ENCODE measurements at regions not wholly inside any gene's neighbourhood (a gene's known extent, or its start where the extent isn't known, plus 50 kb on each side); places are given as distances from the start of the nearest gene placed in this dataset.
"Not testable (repeated sequence)": the region's sequence is repeated elsewhere in the genome, so short reads cannot be mapped to it uniquely, and the experiment has no call there.

DNA sequence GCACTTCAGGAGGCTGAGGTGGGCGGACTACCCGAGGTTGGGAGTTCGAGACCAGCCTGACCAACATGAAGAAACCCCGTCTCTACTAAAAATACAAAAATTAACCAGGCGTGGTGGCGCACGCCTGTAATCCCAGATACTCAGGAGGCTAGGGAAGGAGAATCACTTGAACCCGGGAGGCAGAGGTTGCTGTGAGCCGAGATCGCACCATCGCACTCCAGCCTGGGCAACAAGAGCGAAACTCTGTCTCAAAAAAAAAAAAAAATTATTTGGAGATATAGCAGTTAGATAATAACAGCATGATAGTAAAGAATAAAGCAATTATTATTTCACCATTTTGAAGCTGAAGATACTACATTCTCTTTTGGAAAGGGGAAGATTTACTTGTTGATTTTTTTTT, 345.9 kb upstream of the SPATA31A3 start:
- H3K4me3 ChIP-seq; H3K4me1 ChIP-seq (replicated peaks); DNase-seq (ENCODE audit: low spot score); H3K27me3 ChIP-seq (replicated peaks; ENCODE audit: insufficient read depth); intact Hi-C loops (cut with DNase I); H3K36me3 ChIP-seq; H3K27ac ChIP-seq; H3K9me3 ChIP-seq: not testable (repeated sequence)
- no CpG with 5 or more reads among the region's 12 CpGs for WGBS

DNA sequence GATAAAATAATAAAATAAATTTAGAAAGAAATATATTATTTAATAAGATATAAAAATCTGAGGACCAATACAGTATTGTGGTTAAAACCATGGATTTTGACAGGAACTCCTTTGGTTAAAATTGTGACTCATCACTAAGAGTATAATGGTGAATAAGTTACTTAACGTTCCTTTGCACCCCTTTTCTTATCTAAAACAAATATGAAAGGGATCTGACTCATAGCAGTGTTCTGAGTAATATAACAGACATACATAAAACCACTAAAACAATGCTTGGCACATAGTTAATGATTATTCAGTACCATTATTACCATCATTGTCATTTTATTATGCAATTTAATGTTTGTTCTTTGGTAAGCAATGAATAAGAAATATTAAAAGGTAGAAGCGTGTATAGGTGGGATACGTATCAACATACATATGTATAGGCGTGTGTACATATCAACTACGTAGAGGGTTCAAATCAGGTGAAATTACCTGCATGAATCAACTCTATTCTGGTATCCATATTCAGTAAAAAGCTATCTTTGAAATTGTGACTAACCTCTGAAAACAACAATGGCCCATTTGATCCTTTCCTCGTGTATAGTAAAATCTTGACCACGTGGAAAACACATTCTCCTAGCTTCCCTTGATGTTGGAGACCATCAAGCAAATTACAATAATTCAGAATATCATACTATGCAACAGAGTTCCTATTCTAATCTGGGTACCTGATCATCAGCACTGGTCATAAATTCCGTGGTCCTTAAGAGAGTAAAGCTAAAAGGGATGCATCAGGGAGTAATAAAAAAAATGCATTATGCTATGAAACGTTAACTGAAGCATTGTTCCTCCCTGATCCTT, 342.6 kb upstream of the SPATA31A3 start:
- H3K4me1 ChIP-seq (replicated peaks); DNase-seq (ENCODE audit: low spot score); intact Hi-C loops (cut with DNase I); H3K27me3 ChIP-seq (replicated peaks; ENCODE audit: insufficient read depth); H3K4me3 ChIP-seq; H3K36me3 ChIP-seq; H3K9me3 ChIP-seq; H3K27ac ChIP-seq: not testable (repeated sequence)
- no CpG with 5 or more reads among the region's 9 CpGs for WGBS

DNA sequence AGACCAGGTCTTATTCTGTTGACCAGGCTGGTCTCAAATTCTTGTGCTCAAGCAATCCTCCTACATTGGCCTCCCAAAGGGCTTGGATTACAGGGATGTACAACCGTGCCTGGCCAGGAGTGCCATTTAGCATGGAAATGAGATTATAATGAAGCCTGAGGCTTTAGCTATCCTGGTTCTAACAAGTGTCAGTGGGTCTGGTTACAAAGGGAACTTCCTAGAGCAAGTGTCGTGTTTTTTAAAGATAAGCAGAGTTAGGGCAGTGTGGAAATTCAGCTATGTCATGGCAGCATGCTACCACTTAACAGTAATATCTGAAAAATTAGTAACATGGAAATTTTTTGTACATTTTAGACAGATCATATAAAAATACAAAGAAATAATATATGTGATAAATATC, 339.3 kb upstream of the SPATA31A3 start:
- not testable (repeated sequence) for H3K27me3 ChIP-seq (replicated peaks; ENCODE audit: insufficient read depth); H3K27ac ChIP-seq
- no CpG with 5 or more reads among the region's 2 CpGs for WGBS

DNA sequence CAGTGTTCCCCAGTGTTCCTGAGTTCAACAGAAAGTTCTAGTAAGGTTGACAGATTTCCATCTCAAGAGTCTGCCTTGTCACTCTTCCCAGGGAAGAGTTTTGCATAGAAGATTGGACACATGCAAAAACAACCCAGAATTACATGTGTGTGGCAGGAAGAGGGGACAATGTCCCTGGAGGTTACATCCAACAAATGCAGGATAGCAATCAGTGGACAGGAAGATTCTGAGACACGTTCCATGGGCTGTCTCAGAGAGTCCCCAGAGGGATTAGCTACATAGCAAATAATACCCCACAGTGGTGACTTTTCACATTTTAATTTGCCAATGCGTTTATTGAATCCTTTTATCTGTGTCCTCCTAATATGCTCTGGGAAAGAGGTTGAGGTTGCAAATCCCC, 321.1 kb upstream of the SPATA31A3 start:
- H3K27me3 ChIP-seq (replicated peaks; ENCODE audit: insufficient read depth); H3K27ac ChIP-seq; H3K36me3 ChIP-seq; DNase-seq (ENCODE audit: low spot score); intact Hi-C loops (cut with DNase I); H3K4me1 ChIP-seq (replicated peaks); H3K9me3 ChIP-seq; H3K4me3 ChIP-seq: not testable (repeated sequence)
- no CpG with 5 or more reads among the region's 2 CpGs for WGBS

More for the DNA sequence above, 339.3 kb upstream of the SPATA31A3 start:
- H3K9me3 ChIP-seq; intact Hi-C loops (cut with DNase I); DNase-seq (ENCODE audit: low spot score); H3K4me3 ChIP-seq; H3K4me1 ChIP-seq (replicated peaks); H3K36me3 ChIP-seq: not testable (repeated sequence)

DNA sequence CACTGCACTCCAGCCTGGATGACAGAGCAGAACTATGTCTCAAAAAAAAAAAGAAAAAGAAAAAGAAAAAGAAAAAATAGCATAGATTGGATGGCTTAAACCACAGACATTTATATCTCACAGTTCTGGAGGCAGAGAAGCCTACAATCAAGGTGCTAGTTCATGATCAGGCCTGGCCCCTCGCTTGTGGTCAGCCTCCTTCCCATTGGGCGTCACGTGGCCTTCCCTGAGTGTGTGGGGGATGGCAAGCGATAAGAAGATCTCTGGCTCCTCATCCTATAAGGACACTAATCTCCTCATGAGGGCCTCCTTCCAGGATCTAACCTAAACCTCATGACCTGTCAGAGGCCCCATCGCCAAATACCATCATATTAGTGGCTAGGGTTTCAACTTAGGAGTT, 320.2 kb upstream of the SPATA31A3 start:
- DNase-seq (ENCODE audit: low spot score); H3K36me3 ChIP-seq; intact Hi-C loops (cut with DNase I); H3K9me3 ChIP-seq; H3K27ac ChIP-seq; H3K4me1 ChIP-seq (replicated peaks); H3K4me3 ChIP-seq; H3K27me3 ChIP-seq (replicated peaks; ENCODE audit: insufficient read depth): not testable (repeated sequence)
- no CpG with 5 or more reads among the region's 5 CpGs for WGBS

DNA sequence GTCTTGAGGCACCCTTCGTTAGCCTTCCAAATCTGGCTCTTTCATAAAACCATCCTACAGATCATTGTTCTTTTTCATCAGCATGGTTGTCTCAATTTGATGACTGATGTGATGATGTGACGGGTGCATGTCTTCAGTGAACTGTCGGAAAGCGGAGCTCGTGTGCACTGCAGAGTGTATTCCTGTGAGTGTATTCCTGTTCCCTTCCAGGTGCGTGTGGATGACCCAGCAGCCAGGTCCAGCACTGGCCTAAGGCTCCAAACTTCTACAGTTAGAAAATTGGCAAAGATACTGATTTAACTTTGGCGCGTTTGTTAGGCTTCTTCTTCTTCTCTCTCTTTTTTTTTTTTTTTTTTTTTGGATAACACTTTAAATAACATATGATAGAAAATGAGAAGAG, 314.8 kb upstream of the SPATA31A3 start:
- WGBS: no CpG with 5 or more reads among the region's 8 CpGs

DNA sequence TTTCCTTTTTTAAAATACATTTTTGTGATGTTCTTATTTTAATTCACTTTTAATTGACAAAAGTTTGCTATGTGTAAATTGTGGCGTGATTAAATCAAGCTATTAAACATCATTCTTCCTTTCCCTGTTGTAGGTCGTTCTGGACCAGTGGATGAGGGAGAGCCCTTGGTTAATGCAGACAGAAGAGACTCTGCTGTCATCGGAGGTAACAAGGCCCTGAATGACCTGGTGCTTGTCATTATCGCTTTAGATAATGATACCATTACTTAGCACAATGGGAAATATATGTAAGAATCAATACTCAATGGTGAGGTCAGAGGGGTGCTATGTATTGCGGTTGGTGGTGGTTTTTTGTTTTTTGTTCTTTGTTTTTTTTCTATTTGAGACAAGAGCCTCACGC, 296.4 kb upstream of the SPATA31A3 start:
- H3K9me3 ChIP-seq; H3K4me1 ChIP-seq (replicated peaks); H3K4me3 ChIP-seq; H3K27ac ChIP-seq; intact Hi-C loops (cut with DNase I); H3K27me3 ChIP-seq (replicated peaks; ENCODE audit: insufficient read depth); DNase-seq (ENCODE audit: low spot score); H3K36me3 ChIP-seq: not testable (repeated sequence)
- no CpG with 5 or more reads among the region's 6 CpGs for WGBS

More for the DNA sequence above, 314.8 kb upstream of the SPATA31A3 start:
- H3K4me3 ChIP-seq; DNase-seq (ENCODE audit: low spot score); H3K36me3 ChIP-seq; intact Hi-C loops (cut with DNase I); H3K9me3 ChIP-seq; H3K27me3 ChIP-seq (replicated peaks; ENCODE audit: insufficient read depth); H3K27ac ChIP-seq; H3K4me1 ChIP-seq (replicated peaks): not testable (repeated sequence)

DNA sequence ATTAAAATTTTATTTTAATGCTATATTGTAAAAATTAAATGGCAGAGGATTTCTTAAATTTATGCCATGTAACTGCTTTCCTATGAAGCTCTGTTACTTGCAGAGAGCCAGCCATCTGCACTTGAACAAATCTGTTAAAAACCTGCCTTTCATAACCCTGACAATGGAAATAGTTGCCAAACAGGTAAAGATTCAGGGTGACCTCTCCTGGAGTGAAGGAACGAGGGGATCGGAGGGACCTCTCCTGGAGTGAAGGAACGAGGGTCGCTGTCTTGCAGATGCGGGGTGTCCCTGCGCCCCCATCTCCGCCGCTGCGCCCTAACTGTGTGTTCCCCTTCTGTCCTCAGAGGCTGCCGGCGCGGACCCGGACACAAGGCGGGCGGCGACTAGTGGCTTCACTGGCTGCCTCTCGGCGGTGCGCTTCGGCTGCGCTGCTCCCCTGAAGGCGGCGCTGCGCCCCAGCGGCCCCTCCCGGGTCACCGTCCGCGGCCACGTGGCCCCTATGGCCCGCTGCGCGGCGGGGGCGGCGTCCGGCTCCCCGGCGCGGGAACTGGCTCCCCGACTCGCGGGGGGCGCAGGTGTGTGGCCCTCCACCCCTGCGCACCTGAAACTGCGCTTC, 295.9 kb upstream of the SPATA31A3 start:
- H3K4me1 ChIP-seq (replicated peaks); H3K27ac ChIP-seq; DNase-seq (ENCODE audit: low spot score); H3K36me3 ChIP-seq; H3K4me3 ChIP-seq; H3K9me3 ChIP-seq; H3K27me3 ChIP-seq (replicated peaks; ENCODE audit: insufficient read depth); intact Hi-C loops (cut with DNase I): not testable (repeated sequence)
- no CpG with 5 or more reads among the region's 46 CpGs for WGBS

DNA sequence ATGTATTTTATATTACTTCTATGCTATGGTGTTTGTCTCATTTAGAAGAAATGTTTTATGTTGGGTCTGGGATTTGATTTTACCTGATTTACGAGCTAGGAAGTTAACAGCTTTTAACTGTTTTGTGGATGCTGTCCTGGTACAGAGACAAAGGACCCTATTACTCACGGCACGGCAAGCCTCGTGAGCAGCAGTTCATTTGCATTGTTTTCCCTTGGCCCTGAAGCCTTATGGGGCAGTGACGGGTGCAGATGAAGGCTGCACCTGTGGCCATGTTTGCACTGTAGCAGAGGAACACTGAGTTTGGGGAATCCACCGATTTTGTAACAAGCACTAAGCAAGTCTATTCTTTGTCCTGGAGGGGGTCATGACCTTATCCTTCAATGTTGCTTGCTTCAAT, 291.9 kb upstream of the SPATA31A3 start:
- H3K27me3 ChIP-seq (replicated peaks; ENCODE audit: insufficient read depth); H3K4me3 ChIP-seq; DNase-seq (ENCODE audit: low spot score); intact Hi-C loops (cut with DNase I); H3K4me1 ChIP-seq (replicated peaks); H3K27ac ChIP-seq; H3K36me3 ChIP-seq; H3K9me3 ChIP-seq: not testable (repeated sequence)
- no CpG with 5 or more reads among the region's 6 CpGs for WGBS

DNA sequence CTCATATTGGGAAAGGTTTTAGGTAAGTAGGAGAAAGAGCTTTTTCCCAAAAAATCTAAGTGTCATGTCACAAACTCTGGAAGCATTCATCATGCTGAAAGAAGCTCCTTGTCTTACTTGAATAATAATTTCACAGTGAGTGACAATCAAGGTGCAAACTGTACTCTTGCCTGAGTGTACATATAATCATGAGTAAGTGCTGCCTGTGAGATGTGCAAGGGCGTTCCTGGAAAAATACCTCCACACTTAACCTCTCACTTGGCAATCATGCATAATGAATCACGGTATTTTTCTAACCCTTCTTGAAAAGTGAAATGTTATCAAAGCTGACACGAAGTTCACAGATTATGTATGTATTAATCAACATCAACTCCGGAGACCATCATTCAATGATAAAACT, 289.2 kb upstream of the SPATA31A3 start:
- H3K27ac ChIP-seq; H3K36me3 ChIP-seq; DNase-seq (ENCODE audit: low spot score); intact Hi-C loops (cut with DNase I); H3K27me3 ChIP-seq (replicated peaks; ENCODE audit: insufficient read depth); H3K4me1 ChIP-seq (replicated peaks); H3K4me3 ChIP-seq; H3K9me3 ChIP-seq: not testable (repeated sequence)
- WGBS: no CpG with 5 or more reads among the region's 4 CpGs

DNA sequence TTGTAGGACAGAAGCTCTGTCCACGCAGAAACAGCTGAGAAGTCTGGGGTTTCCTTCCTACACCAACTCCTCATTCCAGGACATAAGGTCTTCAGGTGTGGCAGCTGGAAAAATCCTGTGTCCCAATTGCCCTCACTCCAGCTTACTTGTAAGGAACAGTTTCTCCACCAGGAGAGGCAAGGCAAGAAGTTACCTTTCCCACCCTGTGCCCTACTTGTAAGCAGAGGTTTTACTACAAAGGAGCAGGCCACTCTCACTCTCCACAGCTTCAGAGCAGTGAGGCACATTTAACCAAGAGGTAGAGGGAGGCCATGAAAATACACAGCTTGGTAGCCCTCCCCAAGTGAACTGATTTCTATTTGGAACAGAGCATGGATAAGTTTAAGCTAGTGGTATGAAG, 277.3 kb upstream of the SPATA31A3 start:
- intact Hi-C loops (cut with DNase I); DNase-seq (ENCODE audit: low spot score); H3K27ac ChIP-seq; H3K27me3 ChIP-seq (replicated peaks; ENCODE audit: insufficient read depth); H3K9me3 ChIP-seq; H3K4me3 ChIP-seq; H3K4me1 ChIP-seq (replicated peaks); H3K36me3 ChIP-seq: not testable (repeated sequence)
- WGBS: no CpG with 5 or more reads among the region's 1 CpG

DNA sequence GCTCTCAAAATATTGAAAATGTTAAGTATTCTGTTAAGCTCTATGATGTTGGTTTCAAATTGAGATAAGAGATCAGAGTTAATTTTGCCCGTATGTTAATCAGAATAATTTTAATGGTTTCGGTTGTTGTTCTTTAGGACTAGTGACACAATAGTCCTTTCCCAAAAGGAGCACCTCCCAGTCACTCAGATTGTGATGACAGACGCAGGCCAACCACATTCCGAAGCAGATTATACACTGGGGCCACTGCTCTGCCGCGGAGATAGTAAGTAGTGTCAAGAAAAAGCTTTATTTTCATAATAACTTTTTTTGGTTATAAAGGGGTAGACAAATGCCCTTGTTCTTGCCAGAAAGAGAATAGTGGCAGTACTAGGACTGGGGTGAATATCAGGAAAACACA, 265.5 kb upstream of the SPATA31A3 start:
- H3K36me3 ChIP-seq; H3K4me1 ChIP-seq (replicated peaks); H3K4me3 ChIP-seq; H3K9me3 ChIP-seq; intact Hi-C loops (cut with DNase I); H3K27ac ChIP-seq; H3K27me3 ChIP-seq (replicated peaks; ENCODE audit: insufficient read depth); DNase-seq (ENCODE audit: low spot score): not testable (repeated sequence)
- WGBS: no CpG with 5 or more reads among the region's 6 CpGs

DNA sequence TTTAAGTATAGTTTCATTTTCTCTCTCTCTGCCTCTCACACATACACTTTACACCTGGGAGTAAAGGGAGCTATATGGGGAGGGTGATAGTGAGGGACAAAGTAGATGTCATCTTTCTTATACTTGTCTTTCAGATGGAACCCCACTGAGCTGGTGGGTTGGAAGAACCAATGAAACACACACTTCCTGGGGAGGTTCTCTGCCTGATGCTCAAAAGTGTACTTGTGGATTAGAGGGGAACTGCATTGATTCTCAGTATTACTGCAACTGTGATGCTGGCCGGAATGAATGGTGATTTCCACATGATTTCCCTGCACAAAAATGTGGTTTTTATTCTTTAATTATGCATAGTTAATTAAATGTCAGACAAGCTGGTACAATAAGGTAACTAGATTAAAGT, 256.6 kb upstream of the SPATA31A3 start:
- DNase-seq (ENCODE audit: low spot score); H3K27ac ChIP-seq; H3K4me1 ChIP-seq (replicated peaks); H3K4me3 ChIP-seq; H3K27me3 ChIP-seq (replicated peaks; ENCODE audit: insufficient read depth); H3K36me3 ChIP-seq; H3K9me3 ChIP-seq; intact Hi-C loops (cut with DNase I): not testable (repeated sequence)
- WGBS: no CpG with 5 or more reads among the region's 1 CpG

Measured in prostate gland (tissue), 2 donors.